GM19238 (cell line): ENCODE measurements at regions not wholly inside any gene's neighbourhood (a gene's known extent, or its start where the extent isn't known, plus 50 kb on each side); places are given as distances from the start of the nearest gene placed in this dataset.

Experiments used
- DNase-seq: peaks from one replicate; pipeline ENCODE4 v3.0.0; 2011; ENCODE audit warnings: low spot score; ENCODE audit not compliant: insufficient read length

- DNase-seq, result no peak
Measured at GRCh38 chr13:74681891-74682290, 547.7 kb upstream of the KLF12 start.

DNA sequence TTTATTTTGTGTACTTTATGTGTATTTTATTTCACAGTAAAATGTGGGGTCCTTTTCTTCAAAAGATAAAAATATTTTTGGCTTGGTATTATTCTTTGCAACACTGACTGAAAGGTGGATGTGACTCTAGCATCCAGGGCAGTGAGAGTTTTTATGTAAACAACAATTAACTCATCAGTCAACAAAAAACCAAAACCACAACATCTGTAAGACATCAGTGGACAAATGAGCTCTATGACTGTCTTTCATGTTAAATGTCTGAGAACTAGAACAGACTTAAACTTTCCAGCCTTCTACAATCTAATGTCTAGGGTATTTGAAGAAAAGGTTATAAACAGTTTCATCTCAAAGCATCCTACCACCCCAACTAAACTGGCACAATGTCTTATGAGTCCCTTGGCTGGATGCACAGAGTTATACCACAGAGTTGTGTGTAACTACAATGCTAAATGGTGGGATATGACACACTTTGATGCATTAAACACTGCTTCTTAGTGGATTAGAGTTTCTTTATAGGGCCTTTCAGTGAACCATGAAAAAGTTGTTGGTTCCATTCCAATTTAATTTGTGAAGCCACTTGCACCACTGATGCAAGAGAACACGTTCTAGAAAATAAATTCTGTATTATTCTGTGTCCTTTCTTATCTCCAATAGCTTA, 544.2 kb upstream of the KLF12 start:
- DNase-seq, result no peak

DNA sequence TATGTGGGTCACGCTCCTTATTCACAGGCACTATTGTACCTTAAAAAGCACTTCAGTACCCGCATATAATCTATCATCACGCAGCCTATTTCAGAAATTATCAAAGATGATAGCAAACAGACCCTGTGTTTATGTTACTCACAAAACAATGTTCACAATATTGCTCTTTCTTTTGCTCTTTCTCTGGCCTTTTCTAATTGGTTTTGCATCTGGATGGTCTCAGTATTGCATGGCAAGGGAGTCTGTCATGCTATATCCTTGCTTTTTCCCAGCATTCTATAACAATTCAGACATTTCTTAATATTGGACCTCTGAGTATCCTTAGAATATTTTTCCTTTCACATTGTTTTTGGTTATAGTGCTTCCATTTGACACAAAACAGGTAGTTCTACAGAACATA, 541.8 kb upstream of the KLF12 start:
- DNase-seq, result no peak

DNA sequence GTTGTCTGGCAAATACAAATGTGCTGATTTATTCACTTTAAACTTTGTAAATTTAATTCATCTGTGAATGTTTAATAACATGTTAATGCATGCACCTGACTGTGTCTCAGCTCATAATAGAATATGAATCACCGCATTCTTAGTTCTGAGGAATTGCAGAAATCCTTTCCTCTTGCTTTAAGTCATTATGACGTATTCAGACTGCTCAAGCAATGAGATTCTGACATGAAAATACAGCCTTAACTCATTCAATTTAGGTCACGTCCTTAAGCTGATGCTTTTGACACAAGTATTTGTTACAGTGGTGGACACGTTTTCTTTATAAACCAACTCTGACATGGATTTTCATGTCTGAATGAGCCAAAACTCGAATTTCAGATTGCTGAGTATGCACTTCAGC, 541.0 kb upstream of the KLF12 start:
- no peak for DNase-seq

DNA sequence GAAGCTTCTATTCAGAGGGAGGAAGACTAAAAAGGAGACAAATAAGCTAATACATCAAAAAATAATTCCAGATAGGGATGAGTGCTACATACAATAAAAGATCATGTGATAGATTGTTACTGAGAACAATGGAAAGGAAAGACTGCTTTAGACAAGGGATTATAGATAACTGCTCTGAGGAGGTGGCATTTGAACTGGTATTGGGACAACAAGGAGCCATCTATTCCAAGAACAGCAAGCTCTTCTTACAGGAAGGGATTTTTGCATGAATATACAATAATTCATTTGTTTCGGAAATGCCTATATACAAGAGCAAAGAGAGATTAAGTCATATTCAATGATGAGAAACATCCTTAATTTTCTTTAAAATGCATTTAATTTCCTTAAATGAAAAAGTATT, 540.5 kb upstream of the KLF12 start:
- DNase-seq, result no peak

DNA sequence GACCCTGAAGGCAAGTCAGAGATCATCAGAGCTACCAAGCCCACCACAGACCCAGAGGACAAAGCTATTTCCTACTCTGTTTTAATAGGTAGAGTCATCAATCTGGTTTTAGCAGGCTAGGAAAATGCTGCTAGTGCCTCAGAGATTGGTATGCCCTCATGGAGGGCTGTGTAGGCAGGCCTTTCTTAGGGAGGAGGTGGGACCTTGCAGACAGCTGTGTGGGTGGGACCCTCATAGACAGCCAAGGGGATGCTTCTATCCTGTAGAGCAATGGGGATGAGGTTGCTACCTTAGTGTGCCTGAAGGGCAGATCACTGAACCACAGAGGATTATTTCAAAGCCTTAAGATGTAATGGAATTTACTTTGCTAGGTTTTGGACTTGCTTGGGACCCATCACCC, 534.9 kb upstream of the KLF12 start:
- DNase-seq, result no peak

DNA sequence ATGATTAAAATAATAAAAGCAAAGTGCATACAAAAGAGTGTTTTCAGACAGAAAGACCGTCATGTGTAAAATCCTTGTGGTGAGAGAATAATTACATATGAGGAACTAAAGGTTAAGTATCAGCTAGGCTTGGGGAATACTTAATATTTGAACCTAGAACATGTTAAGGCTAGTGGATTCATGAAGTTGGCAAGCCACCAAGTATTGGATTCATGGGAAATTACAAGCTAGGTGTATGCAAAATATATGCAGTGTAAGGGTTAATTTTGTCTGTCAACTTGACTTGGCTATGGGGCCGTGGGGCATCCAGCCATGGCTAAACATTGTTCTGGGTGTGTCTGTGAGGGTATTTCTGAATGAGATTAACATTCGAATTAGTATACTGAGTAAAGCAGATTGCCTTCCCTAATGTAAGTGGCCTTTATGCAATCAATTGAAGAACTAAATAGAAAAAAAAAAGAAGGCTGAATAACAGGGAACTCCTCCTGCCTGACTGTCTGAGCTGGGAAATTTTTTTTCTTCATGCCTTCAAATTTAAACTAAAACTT, 533.5 kb upstream of the KLF12 start:
- no peak for DNase-seq

DNA sequence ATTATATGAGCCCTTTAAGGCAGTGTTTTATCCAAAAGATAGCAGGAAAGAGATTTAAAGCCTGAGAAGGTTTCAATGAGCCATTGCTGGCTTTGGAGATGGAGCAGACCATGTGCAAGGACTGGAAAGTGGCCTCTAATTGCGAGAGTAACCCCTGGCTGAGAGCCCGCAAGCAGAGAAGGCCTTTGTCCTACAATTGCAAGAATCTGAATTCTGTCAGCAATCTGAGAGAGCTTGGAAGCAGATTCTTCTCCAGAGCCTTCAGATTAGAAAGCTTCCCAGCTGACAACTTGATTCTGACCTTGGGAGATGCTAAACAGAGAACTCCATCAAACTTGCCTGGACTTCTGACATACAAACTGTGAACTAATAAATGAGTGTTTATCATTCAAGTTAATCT, 528.7 kb upstream of the KLF12 start:
- no peak for DNase-seq

- no peak for DNase-seq
Measured at GRCh38 chr13:74661851-74662250, 527.6 kb upstream of the KLF12 start.

GRCh38 chr13:74657765-74658164, 523.6 kb upstream of the KLF12 start:
- no peak for DNase-seq

- no peak for DNase-seq
Measured at GRCh38 chr13:74651121-74651520, 516.9 kb upstream of the KLF12 start.

DNA sequence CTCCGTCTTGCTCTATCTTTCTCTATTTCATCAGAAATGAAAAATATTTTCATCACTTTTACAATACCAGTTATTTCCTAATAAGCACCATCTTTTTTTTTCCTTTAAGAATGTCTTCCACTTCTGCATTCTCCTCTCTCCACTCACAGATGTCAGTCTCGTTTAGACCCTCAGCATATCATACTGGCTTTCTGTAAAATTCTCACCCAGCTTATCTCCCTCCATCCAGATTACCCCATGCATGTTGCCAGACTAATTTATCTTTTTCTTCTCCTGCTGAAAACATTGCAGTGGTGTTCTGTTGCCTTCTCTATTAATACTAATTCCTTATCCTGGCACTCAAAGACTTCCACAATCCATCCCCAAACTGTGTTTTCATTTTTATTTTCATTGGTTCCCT, 513.8 kb upstream of the KLF12 start:
- no peak for DNase-seq

GRCh38 chr13:74647211-74647610, 513.0 kb upstream of the KLF12 start:
- no peak for DNase-seq

- no peak for DNase-seq
Measured at GRCh38 chr13:74646091-74646490, 511.9 kb upstream of the KLF12 start.

DNA sequence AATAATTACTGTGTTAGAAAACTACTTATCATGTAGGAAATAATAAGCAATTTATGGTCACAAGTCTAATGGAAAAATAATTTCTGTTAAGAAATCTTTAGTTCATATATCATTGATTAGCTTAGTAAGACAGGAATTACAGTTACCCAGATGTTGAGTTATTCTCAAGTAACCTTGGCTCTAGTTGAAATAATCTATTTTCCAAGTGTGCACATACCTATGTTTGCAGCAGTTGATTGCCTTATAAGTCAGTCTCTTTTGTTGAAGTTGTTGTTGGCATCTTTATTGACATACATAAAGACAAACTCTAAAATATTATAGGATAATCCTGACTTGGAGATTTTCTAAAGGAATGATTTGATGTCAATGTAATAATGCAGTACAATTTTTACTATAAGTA, 511.4 kb upstream of the KLF12 start:
- no peak for DNase-seq

- no peak for DNase-seq
Measured at GRCh38 chr13:74644229-74644628, 510.0 kb upstream of the KLF12 start.

GRCh38 chr13:74641586-74641985, 507.4 kb upstream of the KLF12 start:
- DNase-seq, result no peak

DNA sequence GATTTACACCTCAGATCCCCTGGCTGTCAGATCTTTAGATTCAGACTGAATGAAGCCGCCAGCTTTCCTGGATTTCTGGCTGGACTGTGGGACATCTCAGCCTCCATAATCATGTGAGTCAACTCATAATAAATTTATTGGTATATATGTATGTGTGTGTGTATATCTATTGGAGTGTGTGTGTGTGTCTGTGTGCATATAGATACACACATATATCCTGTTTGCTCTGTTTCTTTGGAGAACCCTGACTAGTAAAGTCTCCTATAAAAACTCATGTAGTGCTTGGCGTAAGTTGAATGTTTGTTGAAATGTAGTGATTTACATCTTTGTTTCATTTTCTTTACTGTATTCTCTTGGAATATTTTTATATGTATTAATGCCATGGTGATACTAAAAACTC, 499.5 kb upstream of the KLF12 start:
- DNase-seq, result no peak

- DNase-seq, result no peak
Measured at GRCh38 chr13:74629985-74630384, 495.8 kb upstream of the KLF12 start.

GRCh38 chr13:74625541-74625940, 491.3 kb upstream of the KLF12 start:
- DNase-seq, result no peak

- DNase-seq, result no peak
Measured at GRCh38 chr13:74623761-74624160, 489.6 kb upstream of the KLF12 start.

- DNase-seq, result no peak
Measured at GRCh38 chr13:74622284-74622683, 488.1 kb upstream of the KLF12 start.

DNA sequence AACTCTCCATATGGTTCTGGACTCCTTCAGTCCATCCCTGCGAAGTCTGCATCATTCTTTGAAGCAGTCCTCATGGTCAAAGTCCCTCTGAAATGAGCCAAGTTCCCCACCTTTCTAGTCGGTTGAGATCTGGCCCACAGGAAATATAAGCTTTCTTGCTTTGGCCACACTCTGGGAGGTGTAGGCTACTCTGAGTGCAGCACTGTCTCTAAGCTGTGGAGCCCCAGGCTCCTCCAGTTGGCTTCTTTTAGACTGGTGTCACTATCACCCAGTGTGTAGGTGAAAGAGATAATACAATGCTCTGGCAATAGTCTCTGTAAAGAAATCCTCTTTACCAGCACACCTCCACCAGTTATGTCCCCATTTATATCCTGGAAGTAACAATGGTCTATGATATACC, 486.5 kb upstream of the KLF12 start:
- no peak for DNase-seq

- no peak for DNase-seq
Measured at GRCh38 chr13:74620308-74620707, 486.1 kb upstream of the KLF12 start.
